ENCODE measurements at regions not wholly inside any gene's neighbourhood (a gene's known extent, or its start where the extent isn't known, plus 50 kb on each side); places are given as distances from the start of the nearest gene placed in this dataset.

- DNase-seq = no peak
These were observed 204.5 kb downstream of the TM2D1 start for GRCh38 chr1:61520401-61520800.

- no peak for DNase-seq
These were observed 205.3 kb downstream of the TM2D1 start for GRCh38 chr1:61519631-61520030.

GRCh38 chr1:61518670-61519400 lies 206.1 kb downstream of the TM2D1 start:
- DNase-seq = no peak

- no peak for DNase-seq
These were observed 207.6 kb downstream of the TM2D1 start for GRCh38 chr1:61517345-61517744.

- DNase-seq = no peak
These were observed 209.8 kb downstream of the TM2D1 start for GRCh38 chr1:61515096-61515495.
